ENCODE measurements at regions not wholly inside any gene's neighbourhood (a gene's known extent, or its start where the extent isn't known, plus 50 kb on each side); places are given as distances from the start of the nearest gene placed in this dataset.

- WGBS: 92% methylated on average over 2 of the region's 2 CpGs
- no peaks in the 10 kb centered on the region for H3K4me1 ChIP-seq
- H3K4me3 ChIP-seq: no peak overlapping the region
- TF ChIP-seq POLR2AphosphoS5 (IDR thresholded peaks at IDR 0.05): no peak
- no peak overlapping the region for H3K27ac ChIP-seq (replicated peaks in 1 of 4)
- no peaks in the 10 kb centered on the region for H3K27me3 ChIP-seq
- H3K9me3 ChIP-seq: no peaks in the 10 kb centered on the region
- H3K36me3 ChIP-seq: no peaks in the 10 kb centered on the region
- intact Hi-C loops (cut with DNase I): no loop called here
- DNase-seq (ENCODE audit: extremely low spot score): no peak
Measured at GRCh38 chr4:14333616-14334015, 668.7 kb upstream of the CPEB2 start.

GRCh38 chr4:14334166-14334565, 668.1 kb upstream of the CPEB2 start:
- Histone ChIP-seq H3K9me3 (no peaks in the 10 kb centered on the region), H3K4me1 (no peaks in the 10 kb centered on the region), H3K4me3 (no peak overlapping the region), H3K36me3 (no peaks in the 10 kb centered on the region), H3K27ac (replicated peaks in 1 of 4) (no peak overlapping the region), H3K27me3 (no peaks in the 10 kb centered on the region)
- intact Hi-C loops (cut with DNase I): no loop called here
- TF ChIP-seq POLR2AphosphoS5 (IDR thresholded peaks at IDR 0.05): no peak
- no peak for TF ChIP-seq POLR2A (IDR thresholded peaks at IDR 0.05; ENCODE audit: low read depth)
- no peak for DNase-seq (ENCODE audit: extremely low spot score)

- 89% methylated on average over 3 of the region's 3 CpGs for WGBS
- Histone ChIP-seq H3K36me3 (no peaks in the 10 kb centered on the region), H3K4me3 (no peak overlapping the region), H3K27ac (replicated peaks in 1 of 4) (no peak overlapping the region), H3K27me3 (no peaks in the 10 kb centered on the region), H3K4me1 (no peaks in the 10 kb centered on the region), H3K9me3 (no peaks in the 10 kb centered on the region)
- no peak for TF ChIP-seq POLR2A (IDR thresholded peaks at IDR 0.05; ENCODE audit: low read depth)
- TF ChIP-seq EP300 (IDR thresholded peaks at IDR 0.05): no peak
- TF ChIP-seq POLR2AphosphoS5 (IDR thresholded peaks at IDR 0.05): no peak
- TF ChIP-seq CTCF (IDR thresholded peaks at IDR 0.05): no peak
- no peak for DNase-seq (ENCODE audit: extremely low spot score)
- intact Hi-C loops (cut with DNase I): no loop called here
Measured at GRCh38 chr4:14335872-14336271, 666.4 kb upstream of the CPEB2 start.

GRCh38 chr4:14336656-14337055, 665.6 kb upstream of the CPEB2 start:
- H3K27me3 ChIP-seq: no peaks in the 10 kb centered on the region
- H3K27ac ChIP-seq (replicated peaks in 1 of 4): no peak overlapping the region
- no peak for DNase-seq (ENCODE audit: extremely low spot score)
- H3K4me1 ChIP-seq: no peaks in the 10 kb centered on the region
- H3K9me3 ChIP-seq: no peaks in the 10 kb centered on the region
- TF ChIP-seq EP300 (IDR thresholded peaks at IDR 0.05) (no peak), POLR2AphosphoS5 (IDR thresholded peaks at IDR 0.05) (no peak), CTCF (IDR thresholded peaks at IDR 0.05) (no peak), POLR2A (IDR thresholded peaks at IDR 0.05; ENCODE audit: low read depth) (no peak)
- intact Hi-C loops (cut with DNase I): no loop called here
- WGBS: 66% methylated on average over 2 of the region's 2 CpGs
- H3K4me3 ChIP-seq: no peak overlapping the region
- H3K36me3 ChIP-seq: no peaks in the 10 kb centered on the region

- no peaks in the 10 kb centered on the region for H3K27me3 ChIP-seq
- no peaks in the 10 kb centered on the region for H3K9me3 ChIP-seq
- no peak overlapping the region for H3K4me3 ChIP-seq
- intact Hi-C loops (cut with DNase I): no loop called here
- no peaks in the 10 kb centered on the region for H3K36me3 ChIP-seq
- H3K27ac ChIP-seq (replicated peaks in 1 of 4): no peak overlapping the region
- H3K4me1 ChIP-seq: no peaks in the 10 kb centered on the region
- no peak for DNase-seq (ENCODE audit: extremely low spot score)
- TF ChIP-seq POLR2A (IDR thresholded peaks at IDR 0.05; ENCODE audit: low read depth) (no peak), EP300 (IDR thresholded peaks at IDR 0.05) (no peak), POLR2AphosphoS5 (IDR thresholded peaks at IDR 0.05) (no peak)
- WGBS: 75% methylated on average over 2 of the region's 2 CpGs
Measured at GRCh38 chr4:14337892-14338584, 664.2 kb upstream of the CPEB2 start.

GRCh38 chr4:14338585-14339265, 663.6 kb upstream of the CPEB2 start:
- TF ChIP-seq POLR2AphosphoS5 (IDR thresholded peaks at IDR 0.05): no peak
- no peak for TF ChIP-seq POLR2A (IDR thresholded peaks at IDR 0.05; ENCODE audit: low read depth)
- no peak for TF ChIP-seq CTCF (IDR thresholded peaks at IDR 0.05)
- no peak for TF ChIP-seq EP300 (IDR thresholded peaks at IDR 0.05)
- intact Hi-C loops (cut with DNase I): no loop called here
- no peak overlapping the region for H3K27ac ChIP-seq (replicated peaks in 1 of 4)
- H3K4me1 ChIP-seq: peaks cover 0 to 6% (median 3%) of the 10 kb centered on the region in 4 donors
- DNase-seq (ENCODE audit: extremely low spot score): no peak
- 75% methylated on average over 4 of the region's 4 CpGs for WGBS
- no peaks in the 10 kb centered on the region for H3K36me3 ChIP-seq
- H3K9me3 ChIP-seq: no peaks in the 10 kb centered on the region
- no peak overlapping the region for H3K4me3 ChIP-seq
- H3K27me3 ChIP-seq: no peaks in the 10 kb centered on the region

All from esophagus muscularis mucosa (tissue), 4 donors.